ENCODE measurements at regions not wholly inside any gene's neighbourhood (a gene's known extent, or its start where the extent isn't known, plus 50 kb on each side); places are given as distances from the start of the nearest gene placed in this dataset.

- TF ChIP-seq, protein P1, sequence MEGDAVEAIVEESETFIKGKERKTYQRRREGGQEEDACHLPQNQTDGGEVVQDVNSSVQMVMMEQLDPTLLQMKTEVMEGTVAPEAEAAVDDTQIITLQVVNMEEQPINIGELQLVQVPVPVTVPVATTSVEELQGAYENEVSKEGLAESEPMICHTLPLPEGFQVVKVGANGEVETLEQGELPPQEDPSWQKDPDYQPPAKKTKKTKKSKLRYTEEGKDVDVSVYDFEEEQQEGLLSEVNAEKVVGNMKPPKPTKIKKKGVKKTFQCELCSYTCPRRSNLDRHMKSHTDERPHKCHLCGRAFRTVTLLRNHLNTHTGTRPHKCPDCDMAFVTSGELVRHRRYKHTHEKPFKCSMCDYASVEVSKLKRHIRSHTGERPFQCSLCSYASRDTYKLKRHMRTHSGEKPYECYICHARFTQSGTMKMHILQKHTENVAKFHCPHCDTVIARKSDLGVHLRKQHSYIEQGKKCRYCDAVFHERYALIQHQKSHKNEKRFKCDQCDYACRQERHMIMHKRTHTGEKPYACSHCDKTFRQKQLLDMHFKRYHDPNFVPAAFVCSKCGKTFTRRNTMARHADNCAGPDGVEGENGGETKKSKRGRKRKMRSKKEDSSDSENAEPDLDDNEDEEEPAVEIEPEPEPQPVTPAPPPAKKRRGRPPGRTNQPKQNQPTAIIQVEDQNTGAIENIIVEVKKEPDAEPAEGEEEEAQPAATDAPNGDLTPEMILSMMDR (IDR thresholded peaks at IDR 0.05) = no peak
- TF ChIP-seq ZFX (IDR thresholded peaks at IDR 0.05; ENCODE audit: borderline replicate concordance) = no peak
Measured at GRCh38 chr5:165066751-165067385, 1561.4 kb downstream of the MAT2B start.
